HCT116 (cell line): ENCODE measurements at regions not wholly inside any gene's neighbourhood (a gene's known extent, or its start where the extent isn't known, plus 50 kb on each side); places are given as distances from the start of the nearest gene placed in this dataset.

Source experiments
- ATF3 ChIP-seq: IDR thresholded peaks from 2 replicates; pipeline ENCODE4 v1.6.1; 2012
- CTCF ChIP-seq, 3 experiments: fragments of 200-600 bp in 1 of 3; sonication (generic) in 1 of 3; IDR thresholded peaks in 2 of 3; conservative IDR thresholded peaks in 1 of 3; 2 replicates each; pipeline ENCODE4 v1.5.1; 2012 to 2017; ENCODE audit warnings: low read depth in 2 of 3, low read length in 2 of 3, antibody characterized with exemption in 1 of 3, borderline replicate concordance in 1 of 3, control low read depth in 1 of 3, mild to moderate bottlenecking in 1 of 3, mixed read lengths in 1 of 3, mixed run types in 1 of 3, moderate library complexity in 1 of 3; ENCODE audit not compliant: insufficient read depth in 1 of 3
- EZH2 ChIP-seq: fragments of 200-600 bp; sonication (generic); IDR thresholded peaks from 2 replicates; pipeline ENCODE4 v1.6.1; 2017; ENCODE audit warnings: antibody characterized with exemption, mixed run types
- EZH2phosphoT487 ChIP-seq: fragments of 200-600 bp; IDR thresholded peaks from 2 replicates; pipeline ENCODE4 v1.6.1; 2018; ENCODE audit warnings: antibody characterized with exemption, borderline replicate concordance
- POLR2A ChIP-seq: IDR thresholded peaks from 2 replicates; pipeline ENCODE4 v1.7.0; 2011; ENCODE audit warnings: borderline replicate concordance; ENCODE audit not compliant: insufficient read depth, insufficient read length; ENCODE audit errors: extremely low read depth
- POLR2AphosphoS5 ChIP-seq: IDR thresholded peaks from 2 replicates; pipeline ENCODE4 v1.6.1; 2011; ENCODE audit warnings: mild to moderate bottlenecking, low read depth, low read length, moderate library complexity
- YY1 ChIP-seq: IDR thresholded peaks from 2 replicates; pipeline ENCODE4 v1.6.1; 2011; ENCODE audit warnings: low read length, low read depth, moderate library complexity, mild to moderate bottlenecking; ENCODE audit not compliant: insufficient replicate concordance; ENCODE audit errors: extremely low read depth
- ZBTB33 ChIP-seq: IDR thresholded peaks from 2 replicates; pipeline ENCODE4 v1.6.1; 2011; ENCODE audit warnings: mild to moderate bottlenecking, low read length, moderate library complexity; ENCODE audit not compliant: insufficient replicate concordance; ENCODE audit errors: extremely low read depth
- ZFX ChIP-seq: fragments of 450-650 bp; IDR thresholded peaks from 2 replicates; pipeline ENCODE4 v1.6.1; 2017
- TF ChIP-seq, protein P1 (sequence below): IDR thresholded peaks from 2 replicates; pipeline ENCODE4 v1.6.1; 2012; ENCODE audit warnings: low read depth

DNA sequence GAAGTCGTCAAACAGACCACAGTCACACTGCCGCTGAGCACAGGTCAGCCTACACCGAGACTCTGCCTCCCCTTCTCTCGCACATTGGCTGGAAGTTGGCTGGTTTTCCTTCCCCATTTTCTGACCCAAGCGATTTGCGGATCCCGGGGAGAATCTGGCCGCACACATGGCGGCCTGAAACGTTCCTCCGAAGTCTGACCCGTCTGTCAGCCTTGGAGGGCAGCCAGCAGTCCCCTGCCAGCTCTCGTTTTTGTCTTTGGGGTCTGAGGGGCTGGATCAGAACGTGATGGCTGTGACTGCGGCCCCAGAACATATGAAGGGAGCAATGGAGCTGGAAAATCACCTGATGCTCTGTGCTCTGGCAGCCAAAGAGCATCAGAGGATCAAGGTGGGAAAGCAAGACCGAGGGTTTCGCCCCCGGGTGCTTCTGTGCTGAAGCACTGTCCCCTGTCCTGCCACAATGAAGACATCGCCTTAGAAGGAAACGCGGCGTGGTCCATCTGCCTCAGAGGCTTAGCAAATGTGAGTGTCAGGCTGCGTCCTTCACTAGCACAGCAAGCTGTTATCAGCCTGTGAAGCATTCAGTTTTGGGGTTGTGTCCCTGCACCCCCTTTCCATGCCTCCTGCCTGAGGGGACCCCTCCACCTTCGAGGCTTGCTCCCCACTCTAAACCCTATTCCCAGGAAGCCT, 119.3 kb upstream of the SHH start:
- TF ChIP-seq ZBTB33, result no peak
- no peak for TF ChIP-seq CTCF (IDR thresholded peaks at IDR 0.05 in 2 of 3, conservative IDR thresholded peaks at IDR 0.05 in 1 of 3; ENCODE audit: borderline replicate concordance in 1 of 3, insufficient read depth in 1 of 3, low read depth in 2 of 3, low read length in 2 of 3)
- TF ChIP-seq, protein P1, sequence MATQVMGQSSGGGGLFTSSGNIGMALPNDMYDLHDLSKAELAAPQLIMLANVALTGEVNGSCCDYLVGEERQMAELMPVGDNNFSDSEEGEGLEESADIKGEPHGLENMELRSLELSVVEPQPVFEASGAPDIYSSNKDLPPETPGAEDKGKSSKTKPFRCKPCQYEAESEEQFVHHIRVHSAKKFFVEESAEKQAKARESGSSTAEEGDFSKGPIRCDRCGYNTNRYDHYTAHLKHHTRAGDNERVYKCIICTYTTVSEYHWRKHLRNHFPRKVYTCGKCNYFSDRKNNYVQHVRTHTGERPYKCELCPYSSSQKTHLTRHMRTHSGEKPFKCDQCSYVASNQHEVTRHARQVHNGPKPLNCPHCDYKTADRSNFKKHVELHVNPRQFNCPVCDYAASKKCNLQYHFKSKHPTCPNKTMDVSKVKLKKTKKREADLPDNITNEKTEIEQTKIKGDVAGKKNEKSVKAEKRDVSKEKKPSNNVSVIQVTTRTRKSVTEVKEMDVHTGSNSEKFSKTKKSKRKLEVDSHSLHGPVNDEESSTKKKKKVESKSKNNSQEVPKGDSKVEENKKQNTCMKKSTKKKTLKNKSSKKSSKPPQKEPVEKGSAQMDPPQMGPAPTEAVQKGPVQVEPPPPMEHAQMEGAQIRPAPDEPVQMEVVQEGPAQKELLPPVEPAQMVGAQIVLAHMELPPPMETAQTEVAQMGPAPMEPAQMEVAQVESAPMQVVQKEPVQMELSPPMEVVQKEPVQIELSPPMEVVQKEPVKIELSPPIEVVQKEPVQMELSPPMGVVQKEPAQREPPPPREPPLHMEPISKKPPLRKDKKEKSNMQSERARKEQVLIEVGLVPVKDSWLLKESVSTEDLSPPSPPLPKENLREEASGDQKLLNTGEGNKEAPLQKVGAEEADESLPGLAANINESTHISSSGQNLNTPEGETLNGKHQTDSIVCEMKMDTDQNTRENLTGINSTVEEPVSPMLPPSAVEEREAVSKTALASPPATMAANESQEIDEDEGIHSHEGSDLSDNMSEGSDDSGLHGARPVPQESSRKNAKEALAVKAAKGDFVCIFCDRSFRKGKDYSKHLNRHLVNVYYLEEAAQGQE, result no peak
- TF ChIP-seq ATF3, result no peak
- TF ChIP-seq POLR2AphosphoS5, result no peak
- TF ChIP-seq ZFX, result no peak
- TF ChIP-seq YY1, result no peak
- no peak for TF ChIP-seq EZH2
- no peak for TF ChIP-seq EZH2phosphoT487
- no peak for TF ChIP-seq POLR2A
